ENCODE measurements at regions not wholly inside any gene's neighbourhood (a gene's known extent, or its start where the extent isn't known, plus 50 kb on each side); places are given as distances from the start of the nearest gene placed in this dataset.
"Not testable (repeated sequence)": the region's sequence is repeated elsewhere in the genome, so short reads cannot be mapped to it uniquely, and the experiment has no call there.

- DNase-seq: no peak
Measured at GRCh38 chr11:44361813-44362212, 51.9 kb upstream of the ALX4 start.

DNA sequence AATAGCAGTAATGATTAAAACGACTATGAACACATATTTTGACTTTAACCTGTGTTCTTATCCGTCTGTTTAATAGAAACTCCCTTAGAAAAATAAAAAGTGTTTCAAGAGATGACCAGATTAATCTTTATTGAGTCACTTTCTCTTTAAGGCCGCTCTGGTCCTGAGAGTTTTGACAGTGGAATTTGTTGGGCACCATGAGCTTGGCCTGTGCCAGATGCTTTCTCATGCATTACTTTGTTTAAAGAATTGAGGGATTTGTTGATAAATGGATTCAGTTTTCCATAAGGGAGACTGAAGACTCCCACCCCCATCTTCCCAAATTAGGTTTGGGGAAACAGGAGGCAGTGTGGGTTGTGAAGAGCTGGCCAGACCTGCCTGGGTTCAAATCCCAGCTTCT lies 53.2 kb upstream of the ALX4 start:
- DNase-seq: no peak

DNA sequence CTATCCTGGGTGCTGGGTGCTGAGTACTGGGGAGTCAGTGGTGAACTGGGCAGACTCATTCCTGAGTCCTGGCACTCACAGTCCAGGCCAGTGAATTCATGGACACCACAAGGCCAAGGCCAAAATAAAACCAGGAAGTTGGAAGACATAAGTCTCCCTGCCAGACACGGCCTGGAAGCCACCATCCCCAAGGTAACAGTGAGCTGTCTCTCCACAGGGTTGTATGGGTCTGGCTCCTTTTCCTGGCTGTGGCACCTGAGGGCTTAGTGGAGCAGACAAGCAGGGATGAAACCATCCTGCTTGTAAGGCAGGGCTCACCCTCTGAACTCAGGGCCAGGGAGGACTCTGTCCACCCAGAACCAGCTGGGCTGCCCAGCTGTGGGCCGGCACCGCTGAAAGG lies 54.7 kb upstream of the ALX4 start:
- DNase-seq: no peak

GRCh38 chr11:44365616-44366015 lies 55.7 kb upstream of the ALX4 start:
- no peak for DNase-seq

- DNase-seq: no peak
Measured at GRCh38 chr11:44366026-44366425, 56.1 kb upstream of the ALX4 start.

DNA sequence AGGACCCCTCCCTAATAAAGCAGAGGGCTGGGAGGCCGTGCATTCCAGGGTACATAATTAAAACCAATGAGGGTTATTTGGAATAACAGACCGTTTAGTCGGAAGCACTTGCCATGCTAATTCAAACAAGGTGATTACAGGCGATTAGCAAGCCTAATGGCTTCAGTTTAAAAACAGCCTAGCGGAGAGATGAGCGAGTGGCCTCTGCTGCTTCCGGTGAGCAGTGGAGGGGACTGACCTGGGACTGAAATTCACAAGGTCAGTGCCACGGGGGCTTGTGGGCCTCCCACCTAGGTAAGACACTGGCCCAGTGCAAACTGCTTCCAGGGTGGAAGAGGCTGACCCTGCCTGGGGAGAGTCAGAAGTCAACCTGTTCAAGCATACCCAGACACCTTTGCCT lies 56.8 kb upstream of the ALX4 start:
- no peak for DNase-seq

- DNase-seq: no peak
Measured at GRCh38 chr11:44367452-44367851, 57.5 kb upstream of the ALX4 start.

- DNase-seq: no peak
Measured at GRCh38 chr11:44368886-44369285, 58.9 kb upstream of the ALX4 start.

DNA sequence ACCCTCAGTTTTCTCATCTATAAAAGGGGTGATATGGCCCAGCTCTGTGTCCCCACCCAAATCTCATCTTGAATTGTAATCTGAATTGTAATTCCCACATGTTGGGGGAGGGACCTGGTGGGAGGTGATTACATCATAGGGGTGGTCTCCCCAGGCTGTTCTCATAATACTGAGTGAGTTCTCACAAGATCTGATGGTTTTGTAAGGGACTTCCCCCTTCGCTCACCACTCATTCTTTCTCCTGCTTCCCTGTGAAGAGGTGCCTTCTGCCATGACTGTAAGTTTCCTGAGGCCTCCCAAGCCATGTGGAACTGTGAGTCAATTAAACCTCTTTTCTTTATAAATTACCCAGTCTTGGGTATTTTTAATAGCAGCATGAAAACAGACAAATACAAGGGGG lies 61.1 kb upstream of the ALX4 start:
- DNase-seq: not testable (repeated sequence)

GRCh38 chr11:44371706-44372105 lies 61.8 kb upstream of the ALX4 start:
- DNase-seq: no peak

DNA sequence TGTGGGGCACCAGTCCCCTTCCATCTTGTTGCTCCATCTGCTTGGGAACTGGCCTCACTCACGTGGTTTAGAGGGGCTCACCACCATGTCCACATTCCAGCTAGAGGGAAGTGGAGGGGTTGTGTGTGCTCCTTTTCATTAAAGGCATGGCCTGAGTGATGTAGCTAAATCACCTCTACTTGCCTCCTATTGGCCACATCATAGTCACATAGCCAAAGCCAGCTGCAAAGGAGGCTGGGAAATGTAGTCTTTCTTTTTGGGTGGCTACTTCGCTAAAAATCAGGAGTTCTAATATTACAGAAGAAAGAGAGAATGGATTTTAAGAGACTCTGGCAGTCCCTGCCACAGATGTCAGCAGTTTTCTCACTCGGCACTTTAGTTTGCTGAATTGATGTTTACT lies 63.0 kb upstream of the ALX4 start:
- no peak for DNase-seq

DNA sequence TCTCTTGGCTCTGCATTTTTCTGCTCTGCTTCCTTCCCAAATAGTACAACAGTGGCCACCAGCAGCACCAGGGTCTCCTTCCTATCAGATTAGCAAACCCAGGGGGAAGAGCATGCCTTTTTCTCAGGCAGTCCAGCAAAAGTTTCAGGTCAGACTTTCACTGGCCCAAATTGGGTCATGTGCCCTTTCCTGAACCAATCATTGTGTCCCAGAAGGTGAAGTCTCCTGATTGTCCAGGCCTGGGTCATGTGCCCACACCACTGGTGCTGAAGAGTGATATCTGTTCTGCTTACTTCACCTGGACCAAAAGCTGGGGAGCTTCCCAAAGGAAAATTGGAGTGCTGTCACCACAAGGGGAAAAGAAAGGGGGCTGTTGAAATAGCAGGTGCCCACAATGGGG lies 64.1 kb upstream of the ALX4 start:
- DNase-seq: no peak

DNA sequence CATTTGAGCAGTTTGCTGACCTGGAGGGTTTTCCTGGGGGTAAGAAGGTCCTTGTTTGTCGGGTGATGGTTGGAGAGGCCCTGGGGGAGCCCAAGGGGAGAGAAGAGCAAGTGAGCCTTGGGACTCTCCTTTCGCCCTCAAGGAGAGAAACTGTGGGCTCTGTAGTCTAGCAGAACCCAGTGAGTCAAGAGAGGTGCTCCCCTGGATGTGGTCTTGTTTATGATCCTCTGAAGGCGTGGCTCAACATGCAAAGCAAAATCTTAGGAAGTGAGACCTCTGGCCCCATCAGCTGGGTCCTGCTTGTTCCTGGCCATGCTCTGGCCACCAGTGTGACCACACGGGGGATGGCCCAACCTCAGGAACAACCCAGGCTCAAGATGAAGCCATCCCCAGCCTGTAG lies 66.5 kb upstream of the ALX4 start:
- no peak for DNase-seq

DNA sequence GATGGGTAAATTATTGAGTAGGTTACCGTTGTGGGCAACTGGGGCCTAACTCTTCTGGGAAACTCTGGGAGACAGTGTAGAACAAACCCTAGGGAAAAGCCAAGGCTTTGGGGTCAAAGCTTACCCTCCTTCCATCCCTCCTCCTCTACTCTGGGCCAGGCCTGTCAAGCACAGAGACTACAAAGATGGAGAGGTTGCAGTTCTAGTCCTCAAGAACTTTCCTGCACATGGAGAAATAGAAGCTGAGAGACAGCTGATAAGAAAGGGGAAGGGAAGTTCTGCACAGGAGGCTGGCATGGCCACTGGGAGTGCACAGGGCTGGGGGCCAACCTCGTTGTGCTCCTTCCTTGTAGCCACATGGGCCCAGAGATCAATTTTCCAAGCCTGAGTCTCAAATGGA lies 67.2 kb upstream of the ALX4 start:
- no peak for DNase-seq

DNA sequence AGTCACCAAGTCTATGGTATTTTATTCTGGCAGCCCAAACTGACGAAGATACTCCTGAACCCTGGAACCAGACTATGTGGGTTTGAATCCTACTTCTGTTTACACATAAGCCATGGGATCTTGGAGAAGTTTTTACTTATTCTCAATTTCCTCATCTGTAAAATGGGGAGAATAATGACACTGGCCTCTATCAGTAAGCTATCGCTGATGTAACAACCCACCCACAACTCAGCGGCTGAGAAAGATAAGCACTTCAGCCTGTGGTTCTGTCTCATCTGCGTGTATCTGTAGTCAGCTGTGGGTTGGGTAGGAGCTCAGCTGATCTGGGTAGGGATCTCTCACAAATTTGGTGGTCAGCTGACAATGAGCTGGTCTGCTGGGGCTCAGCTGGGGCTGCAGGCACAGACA lies 68.0 kb upstream of the ALX4 start:
- DNase-seq: no peak

GRCh38 chr11:44379141-44380008 lies 69.4 kb upstream of the ALX4 start:
- no peak for DNase-seq

GRCh38 chr11:44380009-44380313 lies 70.0 kb upstream of the ALX4 start:
- DNase-seq: no peak

GRCh38 chr11:44380820-44381219 lies 70.9 kb upstream of the ALX4 start:
- no peak for DNase-seq

DNA sequence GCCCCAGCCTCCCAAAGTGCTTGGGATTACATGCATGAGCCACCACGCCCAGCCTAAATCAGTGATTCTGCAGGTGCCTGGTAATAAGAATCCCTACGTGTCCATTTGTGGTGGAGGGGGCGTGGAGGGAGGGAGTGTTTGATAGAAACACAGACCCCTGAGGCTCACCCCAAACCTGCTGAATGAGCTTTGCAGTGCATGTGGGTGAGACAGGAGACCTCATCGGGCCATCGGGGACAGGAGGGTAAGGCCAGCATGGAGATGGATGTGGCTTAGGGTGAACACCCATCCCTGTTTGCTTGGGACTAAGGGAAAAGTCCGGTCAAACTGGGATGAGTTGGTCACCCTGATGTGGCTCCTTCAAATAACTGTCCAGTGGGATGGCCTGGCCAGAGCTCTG lies 71.3 kb upstream of the ALX4 start:
- no peak for DNase-seq

- no peak for DNase-seq
Measured at GRCh38 chr11:44382118-44382517, 72.2 kb upstream of the ALX4 start.

DNA sequence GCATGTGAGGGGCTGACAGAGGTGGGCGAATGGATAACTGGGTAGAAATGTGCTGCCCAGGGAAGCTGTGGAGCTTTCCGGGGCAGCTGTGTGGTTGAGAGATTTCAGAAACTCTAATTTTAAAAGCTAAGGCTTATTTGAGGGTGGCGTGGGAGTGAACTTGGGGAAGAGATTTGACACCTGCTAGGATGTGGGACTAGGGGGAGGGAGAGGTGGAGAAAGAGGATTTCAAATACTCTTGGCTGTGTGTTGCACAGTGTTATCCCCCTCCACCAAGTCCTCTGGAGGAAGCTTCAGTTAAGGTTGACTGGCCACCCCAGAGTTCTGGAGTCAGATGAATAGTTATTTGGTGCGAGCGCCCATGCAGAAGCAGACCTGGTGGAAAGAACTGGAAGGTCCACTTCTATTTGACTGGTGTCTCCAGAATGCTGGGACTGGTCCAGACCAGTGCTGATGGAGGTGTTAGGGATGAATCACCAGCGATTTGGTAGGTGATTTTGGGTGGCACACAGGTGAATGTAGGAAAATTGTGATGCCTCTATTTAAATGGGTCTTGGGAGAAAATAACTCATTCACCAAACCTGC lies 72.8 kb upstream of the ALX4 start:
- no peak for DNase-seq

DNA sequence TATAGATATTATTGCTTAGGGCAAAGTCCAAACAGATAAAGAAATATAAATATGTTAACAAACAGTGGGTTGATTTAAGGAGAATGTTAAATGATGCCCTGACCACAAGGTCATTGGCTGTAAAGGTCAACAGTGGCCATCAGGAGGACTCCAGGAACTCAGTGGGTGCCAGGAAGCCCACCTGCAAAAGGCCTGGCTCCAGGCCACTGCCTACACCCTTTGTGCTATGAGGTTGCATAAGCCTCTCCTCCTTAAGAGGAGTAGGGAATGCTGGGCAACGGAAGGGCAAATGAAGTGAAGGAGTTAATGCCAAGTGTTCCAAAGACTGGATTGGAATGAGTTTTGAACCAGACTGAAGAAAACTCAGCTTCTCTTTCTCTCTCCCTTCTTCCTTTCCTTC lies 73.3 kb upstream of the ALX4 start:
- DNase-seq: no peak

DNA sequence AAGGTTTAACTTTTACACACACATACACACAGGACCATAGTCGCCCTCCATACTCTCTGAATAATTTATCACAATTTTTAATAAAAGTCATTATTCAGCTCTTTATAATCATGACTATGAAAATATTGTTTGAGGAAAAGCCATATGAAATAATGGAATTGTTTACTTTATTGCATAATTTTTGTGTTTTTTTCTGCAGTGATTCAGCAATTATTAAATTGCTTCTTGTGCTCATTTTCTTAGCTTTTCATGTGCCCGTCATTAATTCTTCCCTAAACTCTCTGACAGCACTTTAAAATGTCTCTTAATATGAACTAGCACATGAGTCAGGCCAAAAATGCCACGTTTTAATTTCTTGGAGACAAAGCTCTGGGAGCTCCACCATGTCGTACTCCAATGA lies 77.5 kb upstream of the ALX4 start:
- no peak for DNase-seq

GRCh38 chr11:44387825-44388224 lies 77.9 kb upstream of the ALX4 start:
- DNase-seq: no peak
